ENCODE measurements at regions not wholly inside any gene's neighbourhood (a gene's known extent, or its start where the extent isn't known, plus 50 kb on each side); places are given as distances from the start of the nearest gene placed in this dataset.

GRCh38 chr12:98280621-98281020, 234.8 kb upstream of the TMPO start:
- Mint-ChIP-seq H3K36me3 (ENCODE audit: unreplicated experiment) (no peaks in the 10 kb centered on the region), H3K4me1 (ENCODE audit: low read depth, unreplicated experiment) (peaks cover 11% of the 10 kb centered on the region), H3K27ac (ENCODE audit: unreplicated experiment) (no peak overlapping the region), H3K9me3 (ENCODE audit: unreplicated experiment) (no peaks in the 10 kb centered on the region), H3K27me3 (ENCODE audit: unreplicated experiment) (no peaks in the 10 kb centered on the region), H3K4me3 (ENCODE audit: unreplicated experiment) (no peak overlapping the region)
- no peak for TF ChIP-seq CTCF (IDR thresholded peaks at IDR 0.05; ENCODE audit: partially characterized antibody, unreplicated experiment)
- no peak for DNase-seq

GRCh38 chr12:98291828-98292227, 223.6 kb upstream of the TMPO start:
- no peaks in the 10 kb centered on the region for H3K36me3 Mint-ChIP-seq (ENCODE audit: unreplicated experiment)
- no peak overlapping the region for H3K27ac Mint-ChIP-seq (ENCODE audit: unreplicated experiment)
- peaks cover 2% of the 10 kb centered on the region for H3K9me3 Mint-ChIP-seq (ENCODE audit: unreplicated experiment)
- TF ChIP-seq CTCF (IDR thresholded peaks at IDR 0.05; ENCODE audit: partially characterized antibody, unreplicated experiment), result no peak
- H3K27me3 Mint-ChIP-seq (ENCODE audit: unreplicated experiment), result no peaks in the 10 kb centered on the region
- DNase-seq, result no peak
- H3K4me1 Mint-ChIP-seq (ENCODE audit: low read depth, unreplicated experiment), result peaks cover 8% of the 10 kb centered on the region
- no peak overlapping the region for H3K4me3 Mint-ChIP-seq (ENCODE audit: unreplicated experiment)

GRCh38 chr12:98294051-98294805, 221.2 kb upstream of the TMPO start:
- Mint-ChIP-seq H3K27ac (ENCODE audit: unreplicated experiment) (no peak overlapping the region), H3K9me3 (ENCODE audit: unreplicated experiment) (peaks cover 2% of the 10 kb centered on the region), H3K4me3 (ENCODE audit: unreplicated experiment) (no peak overlapping the region), H3K27me3 (ENCODE audit: unreplicated experiment) (no peaks in the 10 kb centered on the region), H3K36me3 (ENCODE audit: unreplicated experiment) (no peaks in the 10 kb centered on the region), H3K4me1 (ENCODE audit: low read depth, unreplicated experiment) (peaks cover 8% of the 10 kb centered on the region)
- no peak for TF ChIP-seq CTCF (IDR thresholded peaks at IDR 0.05; ENCODE audit: partially characterized antibody, unreplicated experiment)
- DNase-seq, result no peak

- Mint-ChIP-seq H3K4me3 (ENCODE audit: unreplicated experiment) (no peak overlapping the region), H3K27ac (ENCODE audit: unreplicated experiment) (no peak overlapping the region), H3K4me1 (ENCODE audit: low read depth, unreplicated experiment) (peaks cover 8% of the 10 kb centered on the region), H3K9me3 (ENCODE audit: unreplicated experiment) (peaks cover 2% of the 10 kb centered on the region), H3K27me3 (ENCODE audit: unreplicated experiment) (no peaks in the 10 kb centered on the region), H3K36me3 (ENCODE audit: unreplicated experiment) (no peaks in the 10 kb centered on the region)
- DNase-seq, result no peak
- no peak for TF ChIP-seq CTCF (IDR thresholded peaks at IDR 0.05; ENCODE audit: partially characterized antibody, unreplicated experiment)
Observed at GRCh38 chr12:98295681-98296080, 219.7 kb upstream of the TMPO start.

GRCh38 chr12:98296462-98297079, 218.8 kb upstream of the TMPO start:
- Mint-ChIP-seq H3K27ac (ENCODE audit: unreplicated experiment) (no peak overlapping the region), H3K4me3 (ENCODE audit: unreplicated experiment) (no peak overlapping the region), H3K36me3 (ENCODE audit: unreplicated experiment) (no peaks in the 10 kb centered on the region), H3K4me1 (ENCODE audit: low read depth, unreplicated experiment) (peaks cover 8% of the 10 kb centered on the region), H3K27me3 (ENCODE audit: unreplicated experiment) (no peaks in the 10 kb centered on the region), H3K9me3 (ENCODE audit: unreplicated experiment) (peaks cover 2% of the 10 kb centered on the region)
- no peak for TF ChIP-seq CTCF (IDR thresholded peaks at IDR 0.05; ENCODE audit: partially characterized antibody, unreplicated experiment)
- DNase-seq, result no peak

Measured in glutamatergic neuron (in vitro differentiated cells).